Gastrocnemius medialis (tissue), 4 donors: ENCODE measurements at regions not wholly inside any gene's neighbourhood (a gene's known extent, or its start where the extent isn't known, plus 50 kb on each side); places are given as distances from the start of the nearest gene placed in this dataset.
A peak's percentile ranks its signal among the peaks of the same experiment; 100 is the strongest.

ENCODE experiments used
- ATAC-seq, 2 donors: fragments of 150-250 bp; one replicate each; pipeline ENCODE4 v1.9.1; 2016
- DNase-seq, 2 donors: peaks; one replicate each; pipeline ENCODE4 v3.0.0-alpha.2; 2019
- H3K27ac ChIP-seq, 4 donors: fragments of 200-600 bp; sonication (generic); 1 replicate in 1 of 4; 2 replicates in 3 of 4; pipeline ENCODE4 v1.5.1; 2016 to 2018; ENCODE audit warnings: mild to moderate bottlenecking in 2 of 4, moderate library complexity in 1 of 4
- H3K27me3 ChIP-seq, 3 donors: fragments of 200-600 bp; sonication (generic) in 2 of 3; 1 replicate in 1 of 3; 2 replicates in 2 of 3; pipeline versions ENCODE4 v1.5.1 to v1.6.0; 2016 to 2019; ENCODE audit warnings: mild to moderate bottlenecking in 1 of 3, moderate library complexity in 1 of 3
- H3K36me3 ChIP-seq, 2 donors: fragments of 200-600 bp; sonication (generic) in 1 of 2; one replicate each; pipeline ENCODE4 v1.5.1; 2017 to 2018
- H3K4me1 ChIP-seq, 2 donors: fragments of 200-600 bp; sonication (generic) in 1 of 2; one replicate each; pipeline ENCODE4 v1.5.1; 2016 to 2017; ENCODE audit warnings: mild to moderate bottlenecking in 2 of 2
- H3K4me3 ChIP-seq, 4 donors: fragments of 200-600 bp; sonication (generic) in 3 of 4; 1 replicate in 1 of 4; 2 replicates in 3 of 4; pipeline ENCODE4 v1.5.1; 2016 to 2019; ENCODE audit warnings: mild to moderate bottlenecking in 2 of 4
- H3K9me3 ChIP-seq, 3 donors: fragments of 200-600 bp; sonication (generic) in 2 of 3; 1 replicate in 1 of 3; 2 replicates in 2 of 3; pipeline ENCODE4 v1.5.1; 2016 to 2019
- CTCF ChIP-seq, 5 experiments: fragments of 450-650 bp in 3 of 5; fragments of 200-600 bp in 2 of 5; sonication (generic) in 2 of 5; IDR thresholded peaks in 4 of 5; conservative IDR thresholded peaks in 1 of 5; 1 replicate in 4 of 5; 2 replicates in 1 of 5; pipeline ENCODE4 v1.5.1; 2016 to 2019; ENCODE audit warnings: antibody characterized with exemption in 5 of 5, mild to moderate bottlenecking in 3 of 5, moderate library complexity in 3 of 5
- POLR2A ChIP-seq, 2 donors: fragments of 450-650 bp; IDR thresholded peaks; one replicate each; pipeline ENCODE4 v1.6.1; 2017; ENCODE audit warnings: antibody characterized with exemption in 2 of 2, mild to moderate bottlenecking in 2 of 2, moderate library complexity in 2 of 2
- in situ Hi-C, 4 donors: fragments of 200-750 bp; cut with MboI; loops; one replicate each; pipeline versions ENCODE4 v1.15.0 to v1.8.0; 2017; ENCODE audit warnings: low sequenced_read_pairs in 4 of 4
- intact Hi-C: fragments of 100-400 bp; cut with DNase I; formaldehyde crosslinking; loops from one replicate; pipeline ENCODE4 v1.15.1; 2023; ENCODE audit warnings: low total_unique reads

DNA sequence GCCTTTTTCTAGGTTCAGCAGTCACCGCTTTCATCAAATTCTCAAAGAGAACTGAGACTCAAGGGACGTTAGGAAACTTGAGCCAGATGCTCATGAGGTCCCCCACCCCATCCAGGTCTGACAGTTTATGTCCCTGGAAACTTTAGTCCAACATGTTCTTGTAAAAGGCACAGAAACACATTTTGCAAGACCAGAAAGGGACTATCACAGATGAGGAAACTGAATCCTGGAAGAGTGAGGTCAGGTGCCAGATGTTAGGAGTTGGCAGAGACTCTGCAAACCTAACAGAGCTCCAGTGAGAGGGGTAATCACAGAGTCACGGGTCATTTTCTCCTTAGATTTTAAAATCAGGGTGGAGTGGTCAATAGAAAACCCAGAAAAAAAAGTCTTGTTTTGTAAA, 76.6 kb downstream of the RDH14 start:
- H3K4me3 ChIP-seq, result no peak overlapping the region

DNA sequence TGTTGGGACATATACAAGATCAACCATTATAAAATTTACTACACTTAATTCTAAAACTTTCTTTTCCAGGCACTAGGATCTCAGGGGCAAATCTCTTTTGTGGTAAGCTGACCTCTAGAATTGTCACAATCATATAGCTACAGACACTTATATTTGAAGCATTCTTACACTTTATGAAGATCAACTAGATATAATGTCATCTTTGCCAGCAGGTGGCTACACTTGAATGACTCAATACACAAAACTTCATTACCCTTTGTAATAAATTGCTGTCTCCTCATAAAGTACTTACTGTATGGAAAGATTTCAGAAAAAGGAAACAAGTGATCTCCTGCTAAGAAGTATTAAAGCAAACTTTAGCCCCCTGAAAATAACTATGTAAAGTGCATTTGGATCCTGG, 77.8 kb downstream of the RDH14 start:
- no peak overlapping the region for H3K4me3 ChIP-seq
- no peaks in the 10 kb centered on the region for H3K9me3 ChIP-seq
- H3K27ac ChIP-seq, result peak overlapping the region in 1 of 4 donors; percentile 41
- H3K4me1 ChIP-seq, result peaks cover 0 to 4% of the 10 kb centered on the region in 2 donors
- no peaks in the 10 kb centered on the region for H3K27me3 ChIP-seq
- ATAC-seq (no peak), DNase-seq (no peak)
- in situ Hi-C loops, result no loop called here
- TF ChIP-seq POLR2A (IDR thresholded peaks at IDR 0.05) (no peak), CTCF (IDR thresholded peaks at IDR 0.05 in 4 of 5, conservative IDR thresholded peaks at IDR 0.05 in 1 of 5) (no peak)
- no peaks in the 10 kb centered on the region for H3K36me3 ChIP-seq
- intact Hi-C loops, result loop anchor here (5.0 kb wide), 1 partner anchor 40 kb away; no protein-coding TSS in a partner anchor

More for the DNA sequence above, 76.6 kb downstream of the RDH14 start:
- TF ChIP-seq CTCF (IDR thresholded peaks at IDR 0.05 in 4 of 5, conservative IDR thresholded peaks at IDR 0.05 in 1 of 5) (no peak), POLR2A (IDR thresholded peaks at IDR 0.05) (no peak)
- Histone ChIP-seq H3K4me1 (peaks cover 0 to 4% of the 10 kb centered on the region in 2 donors), H3K27ac (peak overlapping the region in 3 of 4 donors; percentile 12 to 61 (median 61)), H3K27me3 (no peaks in the 10 kb centered on the region), H3K9me3 (no peaks in the 10 kb centered on the region), H3K36me3 (no peaks in the 10 kb centered on the region)
- peak; percentile 75 to 76 for ATAC-seq
- intact Hi-C loops (loop anchor here (5.0 kb wide), 1 partner anchor 42 kb away; no protein-coding TSS in a partner anchor), in situ Hi-C loops (no loop called here)
- peak; percentile 48 to 73 for DNase-seq

- peak; percentile 35 to 74 for DNase-seq
Observed at GRCh38 chr2:18479947-18480369, 80.5 kb downstream of the RDH14 start.

DNA sequence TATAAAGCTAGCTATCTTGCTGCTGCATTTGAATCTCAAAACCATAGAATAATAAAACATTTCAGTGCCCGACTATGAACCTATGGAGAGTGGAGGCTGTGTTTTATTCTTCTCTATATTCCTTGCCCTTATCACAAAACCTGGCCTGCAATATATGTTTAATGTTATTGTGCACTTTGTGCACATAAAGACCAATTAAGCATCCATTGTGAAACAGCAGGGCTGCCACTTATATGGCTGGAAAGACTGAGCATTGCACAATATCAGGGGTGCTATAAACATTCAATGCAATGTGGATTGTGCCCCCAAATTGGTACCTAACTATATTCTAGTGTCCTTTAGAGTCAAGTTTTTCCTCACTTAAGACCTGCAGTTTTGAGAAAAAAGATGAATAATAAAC, 83.2 kb downstream of the RDH14 start:
- DNase-seq, result no peak
- Histone ChIP-seq H3K27ac (no peak overlapping the region), H3K27me3 (no peaks in the 10 kb centered on the region), H3K4me3 (no peak overlapping the region), H3K36me3 (no peaks in the 10 kb centered on the region), H3K9me3 (no peaks in the 10 kb centered on the region), H3K4me1 (peaks cover 0 to 4% of the 10 kb centered on the region in 2 donors)
- ATAC-seq, result no peak
- TF ChIP-seq POLR2A (IDR thresholded peaks at IDR 0.05) (no peak), CTCF (IDR thresholded peaks at IDR 0.05 in 4 of 5, conservative IDR thresholded peaks at IDR 0.05 in 1 of 5) (no peak)
- in situ Hi-C loops (no loop called here), intact Hi-C loops (no loop called here)

More at GRCh38 chr2:18479947-18480369, 80.5 kb downstream of the RDH14 start:
- Histone ChIP-seq H3K27me3 (no peaks in the 10 kb centered on the region), H3K9me3 (no peaks in the 10 kb centered on the region), H3K27ac (peak overlapping the region in 1 of 4 donors; percentile 48), H3K36me3 (no peaks in the 10 kb centered on the region), H3K4me3 (no peak overlapping the region), H3K4me1 (no peaks in the 10 kb centered on the region)
- in situ Hi-C loops (no loop called here), intact Hi-C loops (loop anchor here (5.0 kb wide), 1 partner anchor 38 kb away; no protein-coding TSS in a partner anchor)
- no peak for TF ChIP-seq CTCF (IDR thresholded peaks at IDR 0.05 in 4 of 5, conservative IDR thresholded peaks at IDR 0.05 in 1 of 5)
- no peak for TF ChIP-seq POLR2A (IDR thresholded peaks at IDR 0.05)
- ATAC-seq, result peak; percentile 55 to 78

- Histone ChIP-seq H3K27me3 (no peaks in the 10 kb centered on the region), H3K27ac (no peak overlapping the region), H3K4me1 (peaks cover 0 to 4% of the 10 kb centered on the region in 2 donors), H3K4me3 (no peak overlapping the region), H3K36me3 (no peaks in the 10 kb centered on the region), H3K9me3 (no peaks in the 10 kb centered on the region)
- no peak for TF ChIP-seq POLR2A (IDR thresholded peaks at IDR 0.05)
- TF ChIP-seq CTCF (IDR thresholded peaks at IDR 0.05 in 4 of 5, conservative IDR thresholded peaks at IDR 0.05 in 1 of 5), result no peak
- intact Hi-C loops, result no loop called here
- no peak for ATAC-seq
- in situ Hi-C loops, result no loop called here
- no peak for DNase-seq
Observed at GRCh38 chr2:18476484-18476883, 84.0 kb downstream of the RDH14 start.
